H1 (cell line): ENCODE measurements at regions not wholly inside any gene's neighbourhood (a gene's known extent, or its start where the extent isn't known, plus 50 kb on each side); places are given as distances from the start of the nearest gene placed in this dataset.

Experiments used
- CTCF ChIA-PET: fragments of 300-600 bp; sonication (Branson Sonifier 250); formaldehyde crosslinking; loops from one replicate; lab custom pipeline; 2021; ENCODE audit not compliant: partially characterized antibody; lab: Charles Lee
- POLR2A ChIA-PET: fragments of 300-600 bp; sonication (Branson Sonifier 250); formaldehyde crosslinking; loops from one replicate; lab custom pipeline; 2021; ENCODE audit warnings: inconsistent platforms; ENCODE audit not compliant: partially characterized antibody; lab: Charles Lee
- DNase-seq, 2 experiments: peaks; one replicate each; pipeline versions ENCODE4 v3.0.0 to v3.0.0-alpha.2; 2010 to 2022; ENCODE audit warnings: low spot score in 2 of 2, low read depth in 1 of 2, mixed read lengths in 1 of 2
- FAIRE-seq: peaks from 2 replicates; lab custom pipeline; 2011; peaks lifted over from hg19 to GRCh38; lab: Jason Lieb, UNC
- H2AFZ ChIP-seq: 2 replicates; pipeline ENCODE4 v1.8.1; 2012; ENCODE audit warnings: low read length, inconsistent platforms
- H2AK5ac ChIP-seq: 2 replicates; pipeline ENCODE4 v1.6.1; 2013; ENCODE audit warnings: low read depth, low read length
- H2BK120ac ChIP-seq: replicated peaks from 2 replicates; pipeline ENCODE3; 2013; ENCODE audit warnings: low read depth, low read length, inconsistent platforms
- H2BK12ac ChIP-seq: 2 replicates; pipeline ENCODE4 v1.6.1; 2013; ENCODE audit warnings: low read depth, low read length
- H2BK15ac ChIP-seq: 2 replicates; pipeline ENCODE4 v1.6.1; 2013; ENCODE audit warnings: low read length
- H2BK20ac ChIP-seq: 2 replicates; pipeline ENCODE4 v1.6.1; 2013; ENCODE audit warnings: low read length
- H2BK5ac ChIP-seq: 2 replicates; pipeline ENCODE4 v1.6.1; 2013; ENCODE audit warnings: low read depth, low read length
- H3K14ac ChIP-seq: 2 replicates; pipeline ENCODE4 v1.6.1; 2013; ENCODE audit warnings: inconsistent platforms; ENCODE audit not compliant: insufficient read length
- H3K18ac ChIP-seq: 2 replicates; pipeline ENCODE4 v1.6.1; 2013; ENCODE audit warnings: low read length; ENCODE audit errors: extremely low read depth
- H3K23ac ChIP-seq: 2 replicates; pipeline ENCODE4 v1.6.1; 2013; ENCODE audit warnings: inconsistent platforms; ENCODE audit not compliant: insufficient read length
- H3K23me2 ChIP-seq: 2 replicates; pipeline ENCODE4 v1.6.1; 2013; ENCODE audit warnings: low read depth, low read length
- H3K27ac ChIP-seq: 2 replicates; pipeline ENCODE4 v1.6.1; 2011; ENCODE audit warnings: low read depth, low read length, inconsistent platforms
- H3K27me3 ChIP-seq, 4 experiments: replicated peaks in 1 of 4; 1 replicate in 1 of 4; 2 replicates in 3 of 4; pipeline versions ENCODE4 v1.6.1 to v1.8.1; 2011 to 2013; ENCODE audit warnings: low read length in 3 of 4, mild to moderate bottlenecking in 3 of 4, inconsistent platforms in 2 of 4, mixed read lengths in 2 of 4, moderate library complexity in 1 of 4; ENCODE audit not compliant: control insufficient read depth in 3 of 4, insufficient read depth in 3 of 4; ENCODE audit errors: extremely low read depth in 1 of 4
- H3K36me3 ChIP-seq, 4 experiments: 2 replicates each; pipeline versions ENCODE4 v1.6.1 to v1.8.1; 2011 to 2013; ENCODE audit warnings: mild to moderate bottlenecking in 4 of 4, low read length in 3 of 4, moderate library complexity in 2 of 4, control low read depth in 1 of 4, inconsistent platforms in 1 of 4; ENCODE audit not compliant: insufficient read depth in 4 of 4, control insufficient read depth in 2 of 4
- H3K4ac ChIP-seq: replicated peaks from 2 replicates; pipeline ENCODE3; 2013; ENCODE audit warnings: low read length, low read depth, mixed read lengths, inconsistent platforms; ENCODE audit not compliant: insufficient read length
- H3K4me1 ChIP-seq, 4 experiments: replicated peaks in 1 of 4; 1 replicate in 1 of 4; 2 replicates in 3 of 4; pipeline versions ENCODE4 v1.6.1 to v1.8.1; 2011 to 2013; ENCODE audit warnings: low read length in 3 of 4, inconsistent platforms in 2 of 4, mixed read lengths in 1 of 4; ENCODE audit not compliant: insufficient read depth in 4 of 4, control insufficient read depth in 3 of 4
- H3K4me2 ChIP-seq, 2 experiments: 2 replicates each; pipeline versions ENCODE4 v1.6.1 to v1.8.1; 2011 to 2013; ENCODE audit warnings: low read depth in 2 of 2, low read length in 2 of 2, control low read depth in 1 of 2, inconsistent platforms in 1 of 2, mild to moderate bottlenecking in 1 of 2; ENCODE audit not compliant: insufficient read depth in 1 of 2
- H3K4me3 ChIP-seq, 4 experiments: fragments of 200-600, 300-600 bp in 1 of 4; sonication (generic), shearing (Covaris generic), sonication (Bioruptor Twin) in 1 of 4; 2 replicates each; pipeline versions ENCODE4 v1.5.1 to v1.8.1; 2011 to 2016; ENCODE audit warnings: low read length in 4 of 4, low read depth in 3 of 4, control low read depth in 2 of 4, inconsistent platforms in 2 of 4, mild to moderate bottlenecking in 2 of 4, mixed read lengths in 1 of 4, moderate library complexity in 1 of 4; ENCODE audit not compliant: insufficient read depth in 2 of 4; ENCODE audit errors: extremely low read depth in 1 of 4
- H3K56ac ChIP-seq: replicated peaks from 2 replicates; pipeline ENCODE3; 2013; ENCODE audit warnings: low read depth, mild to moderate bottlenecking, mixed read lengths, low read length, inconsistent platforms; ENCODE audit not compliant: insufficient read length
- H3K79me1 ChIP-seq: 2 replicates; pipeline ENCODE4 v1.6.1; 2013; ENCODE audit warnings: low read depth, low read length, control low read depth
- H3K79me2 ChIP-seq, 2 experiments: 2 replicates each; pipeline versions ENCODE4 v1.6.1 to v1.8.1; 2012 to 2013; ENCODE audit warnings: low read length in 2 of 2, mild to moderate bottlenecking in 2 of 2, inconsistent platforms in 1 of 2; ENCODE audit not compliant: insufficient read depth in 2 of 2, control insufficient read depth in 1 of 2
- H3K9ac ChIP-seq, 4 experiments: replicated peaks in 1 of 4; 1 replicate in 1 of 4; 2 replicates in 3 of 4; pipeline versions ENCODE4 v1.6.1 to v1.8.1; 2011 to 2013; ENCODE audit warnings: low read depth in 3 of 4, low read length in 3 of 4, control low read depth in 2 of 4, mild to moderate bottlenecking in 2 of 4, moderate library complexity in 2 of 4, inconsistent platforms in 1 of 4; ENCODE audit errors: extremely low read depth in 1 of 4
- H3K9me3 ChIP-seq, 2 experiments: 2 replicates each; pipeline versions ENCODE4 v1.6.1 to v1.8.1; 2012 to 2013; ENCODE audit warnings: mild to moderate bottlenecking in 2 of 2, moderate library complexity in 2 of 2, control low read depth in 1 of 2, inconsistent platforms in 1 of 2, low read depth in 1 of 2, low read length in 1 of 2, mixed read lengths in 1 of 2; ENCODE audit not compliant: insufficient read depth in 2 of 2
- H4K20me1 ChIP-seq, 2 experiments: replicated peaks in 1 of 2; 2 replicates each; pipeline versions ENCODE3 to v1.8.1; 2011 to 2013; ENCODE audit warnings: inconsistent platforms in 2 of 2, low read length in 2 of 2, mild to moderate bottlenecking in 1 of 2; ENCODE audit not compliant: insufficient read depth in 2 of 2, control insufficient read depth in 1 of 2
- H4K5ac ChIP-seq: 2 replicates; pipeline ENCODE4 v1.6.1; 2013; ENCODE audit warnings: low read length, low read depth, mixed read lengths, inconsistent platforms; ENCODE audit not compliant: insufficient read length
- H4K8ac ChIP-seq: 2 replicates; pipeline ENCODE4 v1.8.0; 2013; ENCODE audit warnings: mild to moderate bottlenecking, moderate library complexity, low read length, inconsistent platforms; ENCODE audit not compliant: insufficient read depth; ENCODE audit errors: extremely low read depth
- H4K91ac ChIP-seq: replicated peaks from 2 replicates; pipeline ENCODE3; 2013; ENCODE audit warnings: low read length, mixed read lengths, inconsistent platforms; ENCODE audit not compliant: insufficient read length
- RBBP5 ChIP-seq: IDR thresholded peaks from 2 replicates; pipeline ENCODE4 v1.7.1; 2012; ENCODE audit warnings: low read depth, mild to moderate bottlenecking, inconsistent platforms, low read length, moderate library complexity, borderline replicate concordance
- WGBS, 2 experiments: shearing (Covaris generic) in 1 of 2; methylation state at CpG; one replicate each; pipeline versions ENCODE4 v1.1.6 to v1.1.7; 2013 to 2015; ENCODE audit warnings: low lambda C conversion rate in 2 of 2, mixed read lengths in 2 of 2, inconsistent platforms in 1 of 2, low coverage in 1 of 2, missing lambda C conversion rate in 1 of 2; ENCODE audit not compliant: insufficient replicate concordance in 2 of 2, insufficient coverage in 1 of 2, insufficient read length in 1 of 2; ENCODE audit errors: extremely low coverage in 1 of 2, missing lambda C conversion rate in 1 of 2; 5-methylcytosine and 5-hydroxymethylcytosine counted together

GRCh38 chr6:48176645-48177308, 65.8 kb upstream of the PTCHD4 start:
- no peak overlapping the region for H2AK5ac ChIP-seq
- H2BK15ac ChIP-seq: no peak overlapping the region
- H3K14ac ChIP-seq: no peak overlapping the region
- no peak overlapping the region for H2BK120ac ChIP-seq
- H4K20me1 ChIP-seq: no peaks in the 10 kb centered on the region
- no peaks in the 10 kb centered on the region for H3K79me2 ChIP-seq
- 95% methylated on average over 6 of the region's 6 CpGs; no CpG with 5 or more reads in 1 of the 2 experiments for WGBS, 2 experiments
- no peak overlapping the region for H3K27ac ChIP-seq
- no peaks in the 10 kb centered on the region for H3K23me2 ChIP-seq
- H3K4ac ChIP-seq: no peak overlapping the region
- H4K5ac ChIP-seq: no peak overlapping the region
- no peak overlapping the region for H2BK5ac ChIP-seq
- no peak overlapping the region for H2BK12ac ChIP-seq
- ChIA-PET POLR2A (no interaction called here), CTCF (no interaction called here)
- H3K79me1 ChIP-seq: no peaks in the 10 kb centered on the region
- FAIRE-seq: no peak
- no peak overlapping the region for H4K8ac ChIP-seq
- no peak overlapping the region for H3K18ac ChIP-seq
- no peak for DNase-seq
- no peaks in the 10 kb centered on the region for H3K4me1 ChIP-seq
- no peak overlapping the region for H3K4me3 ChIP-seq
- no peaks in the 10 kb centered on the region for H3K36me3 ChIP-seq
- TF ChIP-seq RBBP5: no peak
- H2BK20ac ChIP-seq: no peak overlapping the region
- no peak overlapping the region for H3K56ac ChIP-seq
- no peak overlapping the region for H3K4me2 ChIP-seq
- H3K9me3 ChIP-seq: no peaks in the 10 kb centered on the region
- H4K91ac ChIP-seq: no peak overlapping the region
- H3K23ac ChIP-seq: no peak overlapping the region
- H2AFZ ChIP-seq: no peak overlapping the region
- H3K9ac ChIP-seq: no peak overlapping the region
- H3K27me3 ChIP-seq: no peaks in the 10 kb centered on the region
